Activated gamma-delta T cell treated with anti-CD3 and anti-CD28 coated beads, Interleukin-2, amount 50 U/mL, for 16 hours (primary cell): ENCODE measurements at regions not wholly inside any gene's neighbourhood (a gene's known extent, or its start where the extent isn't known, plus 50 kb on each side); places are given as distances from the start of the nearest gene placed in this dataset.

Experiments
- DNase-seq: peaks from one replicate; pipeline ENCODE4 v3.0.0-alpha.2; 2020; ENCODE audit warnings: low read depth

GRCh38 chr9:79264511-79265355 lies 307.0 kb upstream of the TLE4 start:
- DNase-seq, result no peak

- DNase-seq, result no peak
Observed at GRCh38 chr9:79266986-79267385, 304.8 kb upstream of the TLE4 start.

- no peak for DNase-seq
Observed at GRCh38 chr9:79268806-79269205, 303.0 kb upstream of the TLE4 start.

DNA sequence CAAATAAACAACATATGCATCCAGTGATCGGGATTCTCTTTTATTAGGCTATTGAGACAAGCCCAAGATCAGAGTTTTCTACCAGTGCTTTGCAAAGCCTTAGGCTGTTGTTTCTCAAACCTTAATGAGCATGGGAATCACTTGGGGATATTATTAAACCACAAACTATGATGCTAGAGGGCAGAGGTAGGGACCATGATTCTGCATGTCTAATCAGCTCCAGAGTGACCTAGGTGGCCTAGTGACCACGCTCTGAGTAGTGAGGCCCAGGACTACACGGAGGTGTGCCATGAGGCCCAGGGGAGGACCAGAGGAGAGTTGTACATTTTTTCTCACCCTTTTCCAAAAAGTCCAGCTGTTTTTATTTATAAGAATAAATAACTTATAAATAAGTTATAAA lies 298.5 kb upstream of the TLE4 start:
- no peak for DNase-seq

DNA sequence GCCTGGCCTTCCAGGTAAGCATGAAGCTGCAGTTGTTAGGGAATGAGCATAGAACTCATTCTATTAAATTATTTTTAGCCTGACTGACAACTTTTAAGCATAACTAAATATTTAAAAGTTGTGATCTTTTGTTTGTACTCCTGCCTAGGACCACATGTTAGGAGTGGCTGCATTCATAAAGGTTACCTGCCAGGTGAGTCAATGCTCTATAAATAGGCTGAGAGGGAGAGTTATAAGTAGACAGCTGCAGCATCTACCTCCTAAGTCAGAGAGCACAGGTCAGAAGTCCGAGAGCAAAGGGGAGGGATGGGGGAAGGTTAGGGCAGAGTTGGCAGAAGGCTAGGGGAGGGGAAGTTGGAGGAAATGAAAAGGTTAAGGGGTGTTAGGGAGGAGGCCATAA lies 292.4 kb upstream of the TLE4 start:
- DNase-seq, result no peak

DNA sequence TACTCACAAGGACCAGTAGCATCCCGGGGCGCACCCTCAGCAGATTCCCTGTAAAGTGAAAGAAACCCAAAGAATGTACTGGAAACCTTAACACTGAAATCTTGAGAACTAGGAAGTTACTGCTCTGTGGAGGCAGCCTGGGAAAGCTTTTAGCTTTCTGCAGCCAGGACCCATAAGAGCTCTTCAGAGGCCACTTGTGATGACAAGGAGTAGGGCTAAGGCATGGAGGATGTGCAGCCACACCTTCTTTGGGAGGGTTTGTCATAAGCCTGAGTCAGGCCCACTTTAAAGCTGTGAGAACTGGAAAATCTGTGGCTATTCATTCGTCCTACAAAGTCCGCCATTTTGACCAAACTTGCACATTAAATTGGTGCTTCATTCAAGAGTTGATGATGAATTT lies 291.1 kb upstream of the TLE4 start:
- no peak for DNase-seq

DNA sequence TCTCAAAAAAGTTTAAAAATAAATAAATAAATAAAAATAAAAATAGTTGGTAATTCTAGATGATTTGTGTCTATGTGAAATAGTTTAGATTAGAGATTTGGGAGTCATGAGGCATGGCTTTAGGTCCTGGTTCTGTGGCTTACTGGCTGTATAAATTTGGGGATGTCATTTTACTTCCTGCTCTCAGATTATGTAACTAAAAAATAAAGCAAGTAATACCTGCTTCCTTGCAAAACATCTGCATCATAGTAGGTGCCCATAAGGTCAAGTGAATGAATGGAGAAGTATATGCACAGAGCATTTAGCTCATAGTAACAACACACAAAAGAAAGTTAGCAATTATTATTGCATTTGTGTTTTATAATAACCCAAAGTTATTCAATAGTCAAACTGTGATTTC lies 287.7 kb upstream of the TLE4 start:
- DNase-seq, result no peak

- no peak for DNase-seq
Observed at GRCh38 chr9:79286992-79287707, 284.6 kb upstream of the TLE4 start.

DNA sequence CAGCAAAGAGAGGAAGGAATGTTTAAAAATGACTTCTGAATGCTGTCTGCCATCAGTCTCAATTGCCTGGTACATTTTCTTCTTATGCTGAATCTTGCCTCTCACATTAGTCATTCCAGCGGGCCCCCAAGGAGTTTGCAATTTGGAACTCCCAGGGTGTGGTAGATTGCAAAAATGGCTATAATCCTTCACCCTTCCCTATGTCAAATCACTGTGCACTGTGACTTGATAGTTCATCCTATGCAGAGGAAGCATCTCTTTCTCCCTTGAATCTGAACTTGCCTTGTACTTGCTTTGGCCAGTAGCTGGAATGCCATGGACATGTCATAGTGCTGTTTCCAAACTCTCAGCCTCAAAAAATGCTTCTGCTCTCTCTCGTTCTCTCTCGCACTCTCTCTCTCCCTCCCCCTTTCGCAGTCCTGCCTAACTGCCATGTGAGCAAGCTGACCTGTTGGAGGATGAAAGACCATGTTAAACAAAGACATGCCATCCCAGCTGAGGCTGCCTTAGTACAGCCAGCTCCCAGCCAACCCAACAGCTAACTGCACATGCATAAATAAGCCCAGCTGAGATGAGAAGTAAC lies 284.0 kb upstream of the TLE4 start:
- DNase-seq, result no peak

GRCh38 chr9:79289856-79290255 lies 281.9 kb upstream of the TLE4 start:
- no peak for DNase-seq

GRCh38 chr9:79292731-79293280 lies 279.0 kb upstream of the TLE4 start:
- no peak for DNase-seq

DNA sequence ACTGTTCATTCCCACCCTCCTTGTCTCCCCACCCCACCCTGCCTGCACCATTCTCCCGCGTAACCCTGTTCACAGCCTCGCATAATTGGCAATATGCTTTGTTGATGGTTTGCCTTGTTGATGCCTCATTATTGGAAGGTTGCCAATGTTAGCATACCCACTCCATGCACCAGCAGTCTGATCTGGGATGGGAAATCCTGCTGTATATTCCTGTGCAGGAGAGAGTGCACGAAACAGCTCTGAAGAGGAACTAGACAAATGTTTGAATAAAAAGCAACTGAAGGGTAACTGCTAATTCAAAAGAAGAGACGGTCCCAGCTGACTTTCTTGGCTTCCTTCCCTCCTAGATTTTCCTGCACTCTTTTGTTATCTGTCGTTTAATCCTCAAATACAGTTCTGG lies 271.7 kb upstream of the TLE4 start:
- no peak for DNase-seq

DNA sequence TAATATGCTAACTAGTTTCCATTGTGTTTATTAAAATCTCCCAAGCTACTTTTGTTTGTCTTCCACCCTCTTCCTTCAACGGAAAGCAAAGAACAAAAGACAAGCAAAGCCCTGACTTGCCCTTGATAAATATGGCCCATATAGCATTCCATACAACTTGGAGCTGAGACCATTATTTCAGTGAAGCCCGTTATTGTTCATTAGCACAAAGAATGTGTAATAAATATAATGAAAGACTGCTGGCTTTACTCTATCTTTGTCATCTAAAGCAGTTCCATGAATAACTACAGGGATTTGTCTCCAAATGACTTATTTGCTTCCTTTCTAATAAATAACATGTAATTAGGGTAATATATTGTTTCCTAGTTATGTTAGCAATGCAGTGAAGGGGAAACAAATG lies 270.7 kb upstream of the TLE4 start:
- DNase-seq, result no peak

- DNase-seq, result no peak
Observed at GRCh38 chr9:79301551-79302391, 270.0 kb upstream of the TLE4 start.

- no peak for DNase-seq
Observed at GRCh38 chr9:79302569-79302968, 269.2 kb upstream of the TLE4 start.

DNA sequence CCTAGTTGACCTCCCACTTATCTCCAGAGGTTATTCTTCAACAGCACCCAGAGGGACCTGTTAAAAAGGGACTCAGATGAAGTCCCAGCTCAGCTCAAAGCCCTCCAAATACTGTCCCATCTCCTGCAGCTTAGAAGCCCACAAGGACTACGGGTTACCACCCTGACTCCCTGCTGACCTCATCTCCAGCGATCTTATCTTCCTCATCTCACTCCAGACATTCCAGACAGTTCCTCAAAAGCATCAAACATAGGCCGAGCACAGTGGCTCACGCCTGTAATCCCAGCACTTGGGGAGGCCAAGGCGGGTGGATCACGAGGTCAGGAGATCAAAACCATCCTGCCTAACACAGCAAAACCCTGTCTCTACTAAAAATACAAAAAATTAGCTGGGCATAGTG lies 263.8 kb upstream of the TLE4 start:
- no peak for DNase-seq

- no peak for DNase-seq
Observed at GRCh38 chr9:79312686-79313421, 258.9 kb upstream of the TLE4 start.

DNA sequence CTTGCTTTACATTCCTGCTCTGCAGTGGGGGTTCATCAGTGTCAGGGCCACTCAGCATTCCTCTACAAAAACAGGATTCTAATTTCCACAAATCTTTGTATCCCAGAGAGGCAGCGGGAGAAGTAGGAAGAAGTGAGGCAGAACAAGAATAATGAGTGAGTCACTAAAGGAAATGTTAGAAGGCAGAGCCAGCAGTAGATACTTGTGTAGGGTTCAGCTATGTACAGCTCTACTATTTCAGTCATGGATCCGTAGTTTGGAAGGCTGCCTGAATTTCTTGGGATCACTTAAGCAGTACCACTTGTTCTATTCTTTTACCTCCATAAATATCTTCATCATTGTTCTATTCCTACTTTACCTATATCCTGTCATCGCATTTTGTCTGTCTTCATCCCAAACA lies 246.3 kb upstream of the TLE4 start:
- DNase-seq, result no peak

DNA sequence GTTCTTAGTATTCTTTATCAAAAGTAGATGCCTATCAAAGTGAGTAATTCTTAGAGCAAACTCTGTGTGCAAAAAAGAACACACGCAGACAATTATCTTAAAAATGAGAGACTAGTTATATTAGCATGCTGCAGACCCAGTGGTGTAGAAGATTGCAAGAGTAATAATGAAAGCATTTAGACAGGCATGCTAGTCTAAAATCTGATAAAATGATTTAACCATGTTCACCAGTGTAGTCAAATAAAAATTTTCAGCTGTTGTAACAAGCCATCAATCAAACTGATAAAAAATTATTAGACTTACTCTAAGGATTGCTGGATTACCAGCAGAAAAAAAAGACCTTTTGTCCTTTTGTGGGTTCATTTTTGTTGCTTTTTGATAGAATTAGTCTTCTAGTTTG lies 241.9 kb upstream of the TLE4 start:
- no peak for DNase-seq

DNA sequence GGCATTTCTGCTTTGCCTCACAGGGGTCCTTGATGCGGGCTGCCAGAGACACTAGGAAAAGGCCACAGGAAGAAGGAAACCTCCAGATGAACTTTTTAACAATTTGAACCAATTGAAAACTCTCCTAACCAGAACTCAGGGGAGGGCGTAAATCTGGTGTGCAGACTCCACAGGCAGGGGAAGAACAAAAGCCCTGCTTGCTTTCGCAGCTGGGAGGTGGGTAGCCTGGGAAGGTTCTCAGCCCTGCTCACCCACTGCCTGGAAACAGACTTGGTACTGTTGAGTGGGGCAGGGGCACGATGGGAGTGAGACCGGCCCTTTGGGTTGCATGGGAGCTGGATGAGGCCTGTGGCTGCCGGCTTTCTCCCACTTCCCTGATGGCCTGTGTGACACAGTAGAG lies 237.8 kb upstream of the TLE4 start:
- no peak for DNase-seq

- no peak for DNase-seq
Observed at GRCh38 chr9:79334711-79335110, 237.1 kb upstream of the TLE4 start.
